ENCODE measurements at regions not wholly inside any gene's neighbourhood (a gene's known extent, or its start where the extent isn't known, plus 50 kb on each side); places are given as distances from the start of the nearest gene placed in this dataset.

- TF ChIP-seq POLR2A (IDR thresholded peaks at IDR 0.05), result no peak
- TF ChIP-seq, protein P1, sequence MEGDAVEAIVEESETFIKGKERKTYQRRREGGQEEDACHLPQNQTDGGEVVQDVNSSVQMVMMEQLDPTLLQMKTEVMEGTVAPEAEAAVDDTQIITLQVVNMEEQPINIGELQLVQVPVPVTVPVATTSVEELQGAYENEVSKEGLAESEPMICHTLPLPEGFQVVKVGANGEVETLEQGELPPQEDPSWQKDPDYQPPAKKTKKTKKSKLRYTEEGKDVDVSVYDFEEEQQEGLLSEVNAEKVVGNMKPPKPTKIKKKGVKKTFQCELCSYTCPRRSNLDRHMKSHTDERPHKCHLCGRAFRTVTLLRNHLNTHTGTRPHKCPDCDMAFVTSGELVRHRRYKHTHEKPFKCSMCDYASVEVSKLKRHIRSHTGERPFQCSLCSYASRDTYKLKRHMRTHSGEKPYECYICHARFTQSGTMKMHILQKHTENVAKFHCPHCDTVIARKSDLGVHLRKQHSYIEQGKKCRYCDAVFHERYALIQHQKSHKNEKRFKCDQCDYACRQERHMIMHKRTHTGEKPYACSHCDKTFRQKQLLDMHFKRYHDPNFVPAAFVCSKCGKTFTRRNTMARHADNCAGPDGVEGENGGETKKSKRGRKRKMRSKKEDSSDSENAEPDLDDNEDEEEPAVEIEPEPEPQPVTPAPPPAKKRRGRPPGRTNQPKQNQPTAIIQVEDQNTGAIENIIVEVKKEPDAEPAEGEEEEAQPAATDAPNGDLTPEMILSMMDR (IDR thresholded peaks at IDR 0.05), result no peak
These were observed 364.9 kb upstream of the MCTP2 start for GRCh38 chr15:93866476-93866875.
